ENCODE measurements at regions not wholly inside any gene's neighbourhood (a gene's known extent, or its start where the extent isn't known, plus 50 kb on each side); places are given as distances from the start of the nearest gene placed in this dataset.
A peak's percentile ranks its signal among the peaks of the same experiment; 100 is the strongest.
"Not testable (repeated sequence)": the region's sequence is repeated elsewhere in the genome, so short reads cannot be mapped to it uniquely, and the experiment has no call there.

DNA sequence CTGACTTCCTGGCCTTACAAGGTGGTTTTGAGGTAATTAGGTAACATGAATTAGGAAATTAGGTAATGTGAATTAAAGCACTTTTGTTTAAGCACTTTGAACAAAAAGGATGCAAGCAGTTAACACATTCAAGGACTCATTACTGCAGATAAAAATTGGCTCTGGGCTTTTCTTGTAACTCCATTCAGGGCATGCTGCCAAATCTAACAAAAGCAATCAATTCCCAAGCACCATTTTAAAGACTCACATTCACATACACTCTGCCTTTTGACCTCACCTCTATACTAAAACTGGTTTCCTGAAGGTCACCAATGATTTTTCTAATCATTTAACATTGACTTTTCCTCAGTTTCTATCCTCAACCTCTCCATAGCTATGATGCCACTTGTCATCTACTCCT lies 251.2 kb upstream of the RHOBTB1 start:
- DNase-seq (ENCODE audit: low read depth in 3 of 3, low spot score in 2 of 3), result no peak

DNA sequence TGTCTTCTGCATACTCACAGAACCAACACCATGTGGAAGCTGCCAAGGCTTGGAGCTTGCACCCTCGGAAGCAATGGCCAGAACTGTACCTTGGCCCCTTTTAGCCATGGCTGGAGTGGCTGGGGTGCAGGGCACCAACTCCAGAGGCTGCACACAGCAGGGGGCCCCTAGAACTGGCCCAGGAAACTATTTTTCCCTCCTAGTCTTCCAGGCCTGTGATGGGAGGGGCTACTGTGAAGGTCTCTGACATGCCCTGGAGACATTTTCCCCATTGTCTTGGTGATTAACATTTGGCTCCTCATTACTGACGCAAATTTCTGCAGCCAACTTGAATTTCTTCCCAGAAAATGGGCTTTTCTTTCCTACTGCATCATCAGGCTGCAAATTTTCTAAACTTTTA lies 248.6 kb upstream of the RHOBTB1 start:
- DNase-seq (ENCODE audit: low read depth in 3 of 3, low spot score in 2 of 3), result not testable (repeated sequence)

DNA sequence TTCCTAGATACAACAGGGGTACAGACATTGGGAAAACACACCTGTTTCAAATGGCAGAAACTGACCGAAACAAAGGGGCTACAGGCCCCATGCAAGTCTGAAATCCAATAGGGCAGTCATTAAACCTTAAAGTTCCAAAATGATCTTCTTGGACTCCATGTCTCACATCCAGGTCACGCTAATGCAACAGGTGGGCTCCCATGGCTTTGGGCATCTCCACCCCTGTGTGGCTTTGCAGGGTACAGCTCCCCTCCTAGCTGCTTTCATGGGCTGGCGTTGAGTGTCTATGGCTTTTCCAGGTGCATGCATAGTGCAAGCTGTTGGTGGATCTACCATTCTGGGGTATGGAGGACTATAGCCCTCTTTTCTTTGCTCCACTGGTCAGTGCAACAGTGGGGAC lies 248.1 kb upstream of the RHOBTB1 start:
- no peak for DNase-seq (ENCODE audit: low read depth in 3 of 3, low spot score in 2 of 3)

DNA sequence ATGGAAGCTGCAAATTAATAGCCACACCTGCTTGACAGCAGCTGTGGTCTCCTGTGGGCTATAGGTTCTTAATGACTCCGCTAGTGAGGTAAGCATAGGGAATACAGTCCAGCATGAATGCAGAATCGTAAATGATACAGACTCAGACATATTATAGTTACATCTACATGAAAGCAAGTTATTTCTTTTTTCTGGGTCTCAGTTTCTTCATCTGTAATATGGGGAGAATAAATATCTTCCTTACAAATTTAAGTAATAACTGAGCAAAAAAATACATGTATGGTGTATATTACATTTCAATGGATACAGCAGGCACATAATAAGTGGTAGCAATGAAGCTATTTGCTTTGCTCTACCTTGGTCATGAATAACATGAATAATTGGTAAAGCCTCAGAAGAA lies 245.9 kb upstream of the RHOBTB1 start:
- DNase-seq (ENCODE audit: low read depth in 3 of 3, low spot score in 2 of 3), result no peak

DNA sequence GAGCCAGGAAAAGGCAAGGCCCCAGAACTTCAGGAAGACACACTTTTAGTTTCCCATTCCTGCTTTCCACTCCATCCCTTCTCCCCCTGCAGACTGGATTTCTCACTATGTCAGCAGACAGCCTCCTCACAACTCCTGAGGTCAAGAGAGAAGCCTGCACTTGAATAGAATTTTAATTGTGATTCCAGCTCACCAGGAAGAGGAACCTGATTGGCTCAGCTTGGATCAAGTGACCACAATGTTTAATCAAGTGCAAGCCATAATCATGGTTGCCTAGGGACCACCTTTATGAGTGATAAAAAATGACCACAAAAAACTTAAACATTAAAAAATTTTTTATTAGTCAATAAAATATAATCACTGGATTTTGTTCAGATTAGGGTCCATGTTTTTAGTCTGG lies 244.7 kb upstream of the RHOBTB1 start:
- no peak for DNase-seq (ENCODE audit: low read depth in 3 of 3, low spot score in 2 of 3)

DNA sequence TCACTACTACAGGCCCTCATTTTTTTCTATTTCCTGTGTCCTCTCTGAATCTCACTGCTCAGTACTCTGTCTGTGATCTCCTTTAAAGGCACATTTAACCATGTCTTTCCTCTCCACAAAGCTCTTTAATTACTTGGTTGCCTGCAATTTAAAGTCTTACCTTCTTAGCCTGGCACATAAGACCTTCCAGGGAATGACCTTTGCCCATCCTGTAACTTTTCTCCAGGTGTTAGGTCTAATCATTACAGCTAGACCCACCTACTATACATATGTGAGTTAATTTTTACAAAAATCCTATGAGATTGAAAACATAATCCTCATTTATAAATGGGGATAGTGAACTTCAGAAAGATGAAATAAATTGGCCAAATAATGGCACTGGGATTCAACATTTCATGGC lies 244.1 kb upstream of the RHOBTB1 start:
- DNase-seq (ENCODE audit: low read depth in 3 of 3, low spot score in 2 of 3), result no peak

DNA sequence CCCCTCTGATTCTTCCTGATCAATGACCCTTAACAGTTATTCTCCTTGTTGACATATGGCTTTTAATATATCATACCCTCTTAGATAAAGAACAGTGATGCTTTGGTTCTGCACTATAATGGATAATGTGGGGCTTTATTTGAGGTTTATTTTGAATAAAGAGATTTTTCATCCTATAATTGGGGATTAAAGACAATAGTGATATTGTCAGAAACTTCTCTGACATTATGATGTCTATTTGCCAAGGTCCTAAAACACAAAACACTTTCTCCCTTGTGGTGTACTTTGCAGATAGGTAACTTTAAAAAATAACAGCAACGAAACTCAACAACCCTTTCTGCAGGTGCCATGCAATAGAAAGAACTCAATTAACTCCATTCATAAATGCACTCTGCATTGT lies 243.6 kb upstream of the RHOBTB1 start:
- DNase-seq (ENCODE audit: low read depth in 3 of 3, low spot score in 2 of 3), result no peak

DNA sequence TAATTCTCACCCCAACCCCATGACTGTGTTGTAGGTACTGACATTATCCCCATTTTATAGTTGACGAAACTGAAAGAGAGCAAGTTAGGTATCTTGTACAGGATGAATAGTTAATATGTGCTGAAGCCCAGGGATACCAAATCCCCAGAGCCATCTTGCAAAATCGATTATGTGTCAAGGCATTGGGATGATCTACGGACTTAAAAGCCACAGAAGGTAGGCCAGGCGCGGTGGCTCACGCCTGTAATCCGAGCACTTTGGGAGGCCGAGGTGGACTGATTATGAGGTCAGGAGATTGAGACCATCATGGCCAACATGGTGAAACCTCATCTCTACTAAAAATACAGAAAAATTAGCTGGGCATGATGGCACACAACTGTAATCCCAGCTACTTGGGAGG lies 242.4 kb upstream of the RHOBTB1 start:
- no peak for DNase-seq (ENCODE audit: low read depth in 3 of 3, low spot score in 2 of 3)

DNA sequence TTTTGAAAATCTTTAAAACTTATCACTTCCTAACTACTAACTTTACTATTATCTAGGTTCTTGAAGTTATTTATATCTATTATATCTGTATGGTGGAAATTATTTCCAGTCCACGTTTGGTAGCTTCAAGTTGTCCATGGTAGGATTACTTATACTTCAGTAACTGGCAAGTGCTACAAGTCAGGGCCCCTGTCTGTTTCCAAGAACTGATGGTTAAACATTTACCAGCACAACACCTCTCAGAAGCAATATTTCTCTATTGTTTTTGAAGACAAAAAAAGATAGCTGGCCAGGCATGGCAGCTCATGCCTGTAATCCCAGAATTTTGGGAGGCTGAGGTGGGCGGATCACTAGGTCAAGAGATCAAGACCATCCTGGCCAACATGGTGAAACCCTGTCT lies 240.4 kb upstream of the RHOBTB1 start:
- DNase-seq (ENCODE audit: low read depth in 3 of 3, low spot score in 2 of 3), result no peak

DNA sequence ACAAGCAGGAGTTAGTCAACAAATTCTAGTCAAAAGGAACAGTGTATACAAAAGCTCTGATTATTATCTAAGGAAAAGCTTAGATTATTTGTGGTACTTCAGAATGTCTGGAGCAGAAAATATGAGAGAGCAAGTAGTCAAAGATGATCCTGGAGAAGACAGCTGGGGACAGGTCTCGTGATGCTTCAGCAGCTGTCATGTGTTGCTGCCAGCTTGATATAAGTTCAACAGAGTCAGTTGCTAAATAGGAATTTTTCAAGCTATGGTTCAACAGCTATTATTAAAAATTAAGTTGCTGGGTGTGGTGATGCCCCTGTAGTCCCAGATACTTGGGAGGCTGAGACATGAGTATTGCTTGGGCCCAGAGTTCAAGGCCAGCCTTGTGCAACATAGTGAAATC lies 240.0 kb upstream of the RHOBTB1 start:
- no peak for DNase-seq (ENCODE audit: low read depth in 3 of 3, low spot score in 2 of 3)

DNA sequence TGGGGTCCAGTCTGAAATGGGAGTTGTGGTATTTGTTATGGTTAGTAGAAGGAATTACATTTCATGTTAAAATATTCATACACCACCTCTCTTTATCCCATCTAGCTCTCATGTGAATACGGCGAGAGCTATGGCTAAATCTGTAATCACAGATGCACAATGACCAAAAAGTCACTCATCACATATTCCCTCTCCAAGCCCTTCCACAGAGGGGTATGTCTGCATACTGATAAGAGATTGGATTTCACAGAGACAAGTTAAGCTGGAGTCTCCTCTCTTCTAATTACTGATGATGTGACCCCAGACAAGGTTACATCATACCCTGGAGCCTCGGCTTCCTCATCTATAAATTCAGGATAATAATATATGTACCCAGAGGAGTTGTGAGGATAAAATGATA lies 237.8 kb upstream of the RHOBTB1 start:
- no peak for DNase-seq (ENCODE audit: low read depth in 3 of 3, low spot score in 2 of 3)

DNA sequence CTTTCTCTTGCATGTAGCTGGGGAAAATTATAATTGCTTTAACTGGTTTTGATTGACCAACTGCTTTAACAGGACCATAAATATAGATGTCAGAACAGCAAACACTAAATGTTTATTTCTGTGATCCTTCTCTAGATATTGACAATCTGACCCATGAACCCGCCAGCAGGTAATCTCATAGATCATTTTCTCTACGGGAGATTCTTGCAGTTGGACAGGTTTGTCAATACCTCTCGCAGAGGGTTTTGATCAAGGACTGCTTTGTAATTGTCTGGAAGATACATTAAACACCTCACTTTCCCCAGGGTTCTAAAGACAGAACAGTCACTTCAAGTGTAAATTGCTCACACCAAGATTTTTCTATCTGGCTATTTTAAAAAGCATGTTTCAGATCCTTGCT lies 235.8 kb upstream of the RHOBTB1 start:
- no peak for DNase-seq (ENCODE audit: low read depth in 3 of 3, low spot score in 2 of 3)

DNA sequence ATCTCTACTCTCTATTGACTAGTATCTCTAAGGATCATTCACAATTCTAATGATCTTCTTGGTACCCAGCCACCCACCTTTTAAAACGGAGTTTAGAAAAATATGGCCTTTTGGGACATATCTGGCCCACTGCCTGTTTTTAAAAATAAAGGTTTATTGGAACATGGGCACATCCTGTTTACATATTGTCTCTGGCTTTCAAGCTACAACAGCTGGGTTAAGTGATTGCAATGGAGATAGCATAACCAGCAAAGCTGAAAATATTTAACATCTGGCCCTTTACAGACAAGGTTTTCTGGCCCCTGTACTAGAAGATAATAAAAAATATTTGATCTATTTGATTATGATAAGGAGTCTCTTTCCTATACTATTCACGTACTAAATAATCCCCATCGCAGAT lies 232.4 kb upstream of the RHOBTB1 start:
- DNase-seq (ENCODE audit: low read depth in 3 of 3, low spot score in 2 of 3), result no peak

DNA sequence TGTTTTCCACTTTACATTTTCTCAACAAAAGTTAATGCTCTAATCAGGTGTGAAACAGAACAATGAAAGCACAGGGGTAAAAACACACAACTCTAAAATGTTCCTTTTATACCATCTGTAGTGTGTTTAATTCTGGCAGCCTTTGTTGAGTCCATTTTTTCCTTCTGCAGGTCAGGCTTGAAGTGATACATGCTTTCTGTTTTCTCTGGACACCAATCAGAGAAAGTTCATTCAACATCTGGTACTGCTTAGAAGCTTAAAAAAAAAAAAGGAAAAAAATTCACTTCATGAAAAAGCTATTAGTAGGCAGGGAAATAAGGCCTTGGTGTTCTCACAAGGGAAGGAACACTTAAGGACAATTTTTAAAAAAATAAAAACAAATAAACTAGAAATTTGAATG lies 231.3 kb upstream of the RHOBTB1 start:
- DNase-seq (ENCODE audit: low read depth in 3 of 3, low spot score in 2 of 3), result peak in 2 of 3 donors; percentile 38 to 51

DNA sequence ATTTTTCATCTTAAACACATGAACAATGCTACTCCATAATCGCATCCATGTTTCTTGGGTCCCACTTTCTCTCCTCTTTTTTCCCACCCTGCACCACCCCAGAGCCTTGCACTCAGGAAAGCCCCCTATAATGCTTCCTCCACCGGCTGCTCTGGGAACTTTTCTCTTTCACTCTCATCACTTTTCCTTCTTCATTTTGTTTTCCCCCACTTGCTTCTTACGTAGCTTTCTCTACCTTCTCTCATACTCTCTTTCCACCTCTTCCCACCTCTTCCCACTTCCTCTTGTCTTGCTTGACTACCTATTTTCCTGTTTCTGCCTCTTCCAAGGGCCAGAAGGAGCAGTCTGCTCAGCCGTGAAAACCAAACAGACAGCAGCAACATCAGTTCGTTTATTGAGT lies 229.5 kb upstream of the RHOBTB1 start:
- DNase-seq (ENCODE audit: low read depth in 3 of 3, low spot score in 2 of 3), result no peak

DNA sequence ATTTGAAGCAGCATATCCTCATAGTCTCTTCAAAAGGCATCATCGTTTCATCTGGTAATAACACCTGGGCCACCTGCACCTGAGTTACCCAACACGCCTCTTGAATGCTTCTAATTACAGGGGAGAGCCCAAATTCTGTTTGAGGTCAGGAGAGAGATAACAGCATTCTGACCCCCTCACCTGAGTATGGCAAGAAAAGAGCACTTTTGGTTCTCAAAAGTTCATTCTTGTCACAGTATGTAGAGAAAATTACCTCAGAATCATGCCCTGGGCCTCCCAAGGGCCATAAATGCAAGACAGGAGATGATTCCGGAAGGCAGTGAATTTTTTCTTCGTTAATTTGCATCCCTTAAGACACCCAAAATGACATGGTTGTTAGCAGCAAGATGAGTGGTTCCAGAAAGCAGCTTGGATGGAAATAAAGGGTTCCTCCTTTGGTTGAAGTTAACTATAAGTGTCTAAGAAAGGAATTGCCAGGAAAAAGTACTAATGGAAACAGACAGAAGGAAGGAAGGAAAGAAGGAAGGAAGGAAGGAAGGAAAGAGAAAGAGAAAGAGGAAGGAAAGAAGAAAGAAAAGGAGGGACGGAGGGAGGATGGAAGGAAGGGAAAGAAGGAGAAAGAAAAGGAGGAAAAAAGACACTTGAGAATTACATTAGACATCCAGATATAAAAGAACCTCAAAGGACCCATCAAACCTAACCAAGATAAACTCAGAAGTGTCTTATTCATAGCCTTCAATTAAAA lies 228.4 kb upstream of the RHOBTB1 start:
- DNase-seq (ENCODE audit: low read depth in 3 of 3, low spot score in 2 of 3), result no peak

DNA sequence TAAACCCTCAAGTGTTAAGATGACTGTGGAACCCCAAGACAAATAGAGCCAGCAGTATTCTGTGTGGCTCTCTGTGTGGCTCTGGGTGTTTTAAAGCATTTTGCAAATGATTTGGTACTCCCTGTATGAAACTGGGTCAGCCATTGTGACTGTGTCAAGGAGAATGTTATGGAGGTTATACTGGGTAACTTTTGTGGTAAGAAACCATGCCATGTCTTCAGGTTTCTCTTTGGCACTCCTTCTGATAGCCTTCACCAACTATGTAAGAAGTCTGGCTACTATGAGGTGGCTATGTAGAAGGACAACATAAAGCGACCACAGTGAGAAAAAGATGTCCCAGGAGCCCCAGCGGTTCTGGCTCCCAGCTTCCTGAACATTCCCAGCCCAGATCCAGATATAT lies 226.6 kb upstream of the RHOBTB1 start:
- no peak for DNase-seq (ENCODE audit: low read depth in 3 of 3, low spot score in 2 of 3)

DNA sequence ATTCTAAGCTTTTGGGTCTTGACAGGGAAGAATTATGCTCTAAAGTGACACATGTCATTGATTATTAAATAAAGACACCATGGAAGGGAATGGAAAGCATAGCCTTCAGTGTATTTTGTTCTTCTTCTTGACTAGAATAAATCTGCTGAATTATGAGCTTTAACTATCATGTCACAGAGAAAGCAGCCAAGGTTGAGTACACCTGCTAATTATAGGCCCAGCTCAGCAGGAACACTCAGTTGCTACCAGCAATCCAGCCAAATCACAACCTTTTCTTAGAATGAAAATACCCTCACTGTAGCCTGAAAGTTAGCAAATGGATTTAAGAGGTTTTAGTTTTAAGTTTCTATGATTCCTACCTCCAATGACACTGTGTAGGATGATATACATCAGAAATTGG lies 225.3 kb upstream of the RHOBTB1 start:
- DNase-seq (ENCODE audit: low read depth in 3 of 3, low spot score in 2 of 3), result no peak

DNA sequence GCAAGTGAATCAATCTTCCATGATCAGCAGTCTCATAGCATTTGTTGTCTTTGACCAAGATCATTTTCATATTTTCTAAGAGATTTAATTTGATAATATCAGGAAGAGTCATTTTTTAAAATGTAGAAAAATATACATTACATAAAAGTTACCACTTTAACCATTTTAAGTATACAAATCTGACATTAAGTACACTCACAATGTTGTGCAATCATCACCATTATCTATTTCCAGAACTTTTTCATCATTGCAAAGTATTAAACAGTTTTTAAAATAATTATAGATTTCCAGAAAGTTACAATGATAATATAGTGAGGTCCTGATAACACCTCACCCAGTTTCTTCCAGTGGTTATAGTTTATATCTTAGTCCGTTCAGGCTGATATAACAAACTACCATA lies 222.5 kb upstream of the RHOBTB1 start:
- DNase-seq (ENCODE audit: low read depth in 3 of 3, low spot score in 2 of 3), result no peak

DNA sequence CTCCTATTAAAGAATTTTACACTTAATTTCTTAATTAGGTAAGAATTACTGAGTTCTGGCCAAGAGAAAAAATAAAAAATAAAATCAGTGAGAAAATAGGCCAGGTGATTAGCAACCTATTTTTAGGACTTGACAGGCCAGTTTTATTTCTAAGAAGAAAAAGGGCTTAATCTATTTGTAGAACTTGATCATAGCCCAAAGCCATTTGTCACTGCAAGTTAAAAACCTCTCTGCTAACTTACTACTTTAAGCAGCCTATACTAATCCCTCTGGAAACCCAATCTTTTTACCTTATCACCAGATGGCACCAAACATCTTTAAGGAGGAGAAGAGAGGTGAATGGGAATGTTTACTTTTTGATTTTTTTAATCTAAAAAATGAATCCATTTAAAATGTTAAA lies 222.1 kb upstream of the RHOBTB1 start:
- no peak for DNase-seq (ENCODE audit: low read depth in 3 of 3, low spot score in 2 of 3)

DNA sequence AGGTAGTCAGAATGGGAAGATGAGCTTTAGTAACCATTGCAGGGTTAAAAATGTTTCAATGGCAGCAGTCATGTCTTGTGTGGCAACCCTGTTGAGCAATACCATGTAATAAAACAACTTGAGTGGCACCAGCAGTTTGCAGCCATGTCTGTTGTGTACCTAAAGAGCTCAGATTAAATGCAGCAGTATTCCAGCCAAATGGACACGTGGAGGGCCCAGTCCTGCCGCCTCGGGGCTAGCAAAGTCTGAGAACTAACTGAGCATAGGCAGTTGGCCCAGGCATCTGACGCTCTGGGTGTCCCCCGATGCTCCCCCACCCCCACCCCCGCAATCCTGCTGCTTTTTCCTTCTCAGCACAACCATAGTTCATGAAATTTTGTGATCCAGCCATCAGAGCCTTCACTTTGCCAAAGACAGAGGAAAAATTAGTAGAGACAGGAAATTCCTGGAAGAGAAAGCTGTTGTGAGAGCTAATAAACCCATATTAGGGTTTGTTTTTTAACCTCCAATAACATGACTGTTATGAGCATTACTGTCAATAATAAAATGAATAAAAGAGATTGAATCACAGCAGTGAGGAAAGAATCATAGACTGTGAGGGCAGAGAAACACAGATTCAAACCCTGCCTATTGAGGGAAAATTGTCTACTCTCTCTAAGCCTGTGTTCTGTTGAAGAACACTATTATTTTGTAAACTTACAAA lies 220.6 kb upstream of the RHOBTB1 start:
- DNase-seq (ENCODE audit: low read depth in 3 of 3, low spot score in 2 of 3), result no peak

DNA sequence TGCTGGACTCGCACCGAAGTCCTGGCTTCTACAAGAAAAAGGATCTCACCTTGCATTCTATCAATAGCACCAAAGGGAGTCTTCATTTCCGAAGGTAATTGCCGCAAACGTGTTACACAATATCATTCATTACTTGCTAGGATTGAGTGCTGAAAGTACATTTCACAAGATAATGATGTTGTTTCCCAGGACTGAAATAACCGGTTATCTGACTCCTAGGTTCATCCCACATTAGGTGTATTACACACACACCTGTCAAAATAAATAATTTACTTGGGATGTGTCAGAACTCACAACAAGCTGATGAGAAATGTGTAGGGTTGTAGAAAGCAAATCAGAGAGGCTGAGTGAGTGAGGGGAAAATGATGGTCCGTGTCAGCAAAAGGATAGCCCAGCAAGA lies 219.4 kb upstream of the RHOBTB1 start:
- DNase-seq (ENCODE audit: low read depth in 3 of 3, low spot score in 2 of 3), result no peak

DNA sequence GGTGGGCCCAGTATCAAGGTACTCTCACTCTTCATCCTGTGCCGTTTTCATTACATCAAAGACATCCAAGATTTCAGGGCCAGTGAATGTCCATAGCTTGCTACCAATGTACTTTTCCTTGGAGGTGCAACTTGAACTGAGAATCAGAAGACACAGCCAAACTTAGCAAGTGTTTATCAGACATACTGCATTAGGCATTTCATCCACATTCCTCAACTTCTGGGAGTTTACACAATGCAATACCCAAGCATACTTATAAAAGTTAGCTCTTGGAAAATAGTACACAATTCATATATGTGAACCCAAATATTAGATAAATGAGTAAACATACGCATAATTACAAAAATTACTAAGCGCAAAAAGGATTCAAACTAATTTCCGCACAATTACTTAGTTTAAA lies 216.3 kb upstream of the RHOBTB1 start:
- DNase-seq (ENCODE audit: low read depth in 3 of 3, low spot score in 2 of 3), result no peak
